Activated CD8-positive, alpha-beta memory T cell treated with anti-CD3 and anti-CD28 coated beads, Interleukin-2, amount 50 U/mL, for 1 hour (primary cell): ENCODE measurements at regions not wholly inside any gene's neighbourhood (a gene's known extent, or its start where the extent isn't known, plus 50 kb on each side); places are given as distances from the start of the nearest gene placed in this dataset.

Experiments used
- DNase-seq: peaks from one replicate; pipeline ENCODE4 v3.0.0-alpha.2; 2020; ENCODE audit errors: extremely low read depth

GRCh38 chr12:124458992-124459851 lies 108.2 kb downstream of the NCOR2 start:
- DNase-seq, result no peak

GRCh38 chr12:124458220-124458991 lies 109.0 kb downstream of the NCOR2 start:
- no peak for DNase-seq

- DNase-seq, result no peak
These were observed 109.9 kb downstream of the NCOR2 start for GRCh38 chr12:124457287-124458219.

- DNase-seq, result peak; percentile 32
These were observed 110.7 kb downstream of the NCOR2 start for GRCh38 chr12:124456652-124457152.

GRCh38 chr12:124456133-124456651 lies 111.2 kb downstream of the NCOR2 start:
- DNase-seq, result no peak

GRCh38 chr12:124455336-124455735 lies 112.1 kb downstream of the NCOR2 start:
- no peak for DNase-seq

- DNase-seq, result no peak
These were observed 112.7 kb downstream of the NCOR2 start for GRCh38 chr12:124454735-124455134.

- DNase-seq, result no peak
These were observed 113.1 kb downstream of the NCOR2 start for GRCh38 chr12:124454352-124454725.

- peak; percentile 84 for DNase-seq
These were observed 113.7 kb downstream of the NCOR2 start for GRCh38 chr12:124453419-124454351.

- DNase-seq, result no peak
These were observed 114.7 kb downstream of the NCOR2 start for GRCh38 chr12:124452576-124453331.

GRCh38 chr12:124451637-124452243 lies 115.7 kb downstream of the NCOR2 start:
- DNase-seq, result no peak

GRCh38 chr12:124451016-124451415 lies 116.4 kb downstream of the NCOR2 start:
- no peak for DNase-seq

- DNase-seq, result no peak
These were observed 117.0 kb downstream of the NCOR2 start for GRCh38 chr12:124450376-124450750.

GRCh38 chr12:124449623-124450375 lies 117.6 kb downstream of the NCOR2 start:
- no peak for DNase-seq

- no peak for DNase-seq
These were observed 118.3 kb downstream of the NCOR2 start for GRCh38 chr12:124448955-124449622.

GRCh38 chr12:124448241-124448954 lies 119.0 kb downstream of the NCOR2 start:
- DNase-seq, result no peak

GRCh38 chr12:124446364-124446763 lies 121.0 kb downstream of the NCOR2 start:
- no peak for DNase-seq
